Neutrophil (primary cell): ENCODE measurements at regions not wholly inside any gene's neighbourhood (a gene's known extent, or its start where the extent isn't known, plus 50 kb on each side); places are given as distances from the start of the nearest gene placed in this dataset.

Source experiments
- H3K27ac ChIP-seq: fragments of 200-600 bp; sonication (generic); 2 replicates; pipeline ENCODE4 v1.5.1; 2016; ENCODE audit warnings: mild to moderate bottlenecking, moderate library complexity
- H3K27me3 ChIP-seq: fragments of 200-600 bp; sonication (generic); 2 replicates; pipeline ENCODE4 v1.6.0; 2016; ENCODE audit warnings: mild to moderate bottlenecking
- H3K36me3 ChIP-seq: fragments of 200-600 bp; sonication (generic); 2 replicates; pipeline ENCODE4 v1.5.1; 2017
- H3K4me1 ChIP-seq, 2 experiments: fragments of 200-600 bp in 1 of 2; sonication (generic) in 1 of 2; 1 replicate in 1 of 2; 2 replicates in 1 of 2; pipeline versions ENCODE4 v1.5.1 to v1.6.1; 2013 to 2016; ENCODE audit warnings: low read depth in 1 of 2, low read length in 1 of 2, mild to moderate bottlenecking in 1 of 2, moderate library complexity in 1 of 2; ENCODE audit not compliant: control insufficient read depth in 1 of 2, insufficient read depth in 1 of 2
- H3K4me3 ChIP-seq, 2 experiments: fragments of 200-600 bp in 1 of 2; sonication (generic) in 1 of 2; 1 replicate in 1 of 2; 2 replicates in 1 of 2; pipeline ENCODE4 v1.5.1; 2013 to 2016; ENCODE audit warnings: low read depth in 1 of 2, low read length in 1 of 2, mild to moderate bottlenecking in 1 of 2, moderate library complexity in 1 of 2
- H3K9me3 ChIP-seq: fragments of 200-600 bp; sonication (generic); 2 replicates; pipeline ENCODE4 v1.5.1; 2016
- CTCF ChIP-seq: fragments of 200-600 bp; sonication (generic); IDR thresholded peaks from 2 replicates; pipeline ENCODE4 v1.5.1; 2016; ENCODE audit warnings: antibody characterized with exemption

DNA sequence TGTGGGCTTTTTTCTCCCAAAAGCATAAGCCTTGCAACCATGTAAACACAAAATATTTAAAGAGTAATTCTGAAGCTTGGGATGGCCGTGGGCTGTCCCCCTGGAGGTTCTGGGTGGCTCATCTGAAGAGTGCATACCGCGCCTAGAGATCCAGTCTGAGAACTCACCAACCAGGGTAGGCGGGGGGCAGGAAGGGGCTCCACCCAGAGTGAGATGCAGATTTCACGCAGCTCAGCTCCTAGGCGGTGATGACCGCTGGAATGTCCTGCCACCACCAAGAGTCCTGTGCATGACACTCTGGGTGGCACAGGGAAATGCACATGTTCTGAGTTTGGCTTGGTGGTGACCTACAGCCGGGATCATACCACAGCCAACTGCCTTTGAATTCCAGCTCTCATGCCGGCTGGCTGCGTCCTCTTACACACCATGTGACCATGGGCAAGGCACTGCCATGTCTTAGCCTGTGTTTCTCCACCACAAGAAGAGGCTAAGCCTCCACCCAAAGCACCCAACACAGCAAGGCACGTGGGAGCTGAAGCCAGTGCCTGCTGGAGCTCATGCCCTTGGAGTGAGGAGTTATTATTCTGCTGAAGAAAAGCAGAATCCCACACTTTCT, 125.1 kb upstream of the IQSEC1 start:
- Histone ChIP-seq H3K4me1 (peaks cover 41 to 43% of the 10 kb centered on the region in 2 experiments), H3K27me3 (peaks cover 41% of the 10 kb centered on the region), H3K4me3 (no peak overlapping the region), H3K9me3 (no peaks in the 10 kb centered on the region), H3K27ac (no peak overlapping the region), H3K36me3 (no peaks in the 10 kb centered on the region)
- TF ChIP-seq CTCF: no peak

DNA sequence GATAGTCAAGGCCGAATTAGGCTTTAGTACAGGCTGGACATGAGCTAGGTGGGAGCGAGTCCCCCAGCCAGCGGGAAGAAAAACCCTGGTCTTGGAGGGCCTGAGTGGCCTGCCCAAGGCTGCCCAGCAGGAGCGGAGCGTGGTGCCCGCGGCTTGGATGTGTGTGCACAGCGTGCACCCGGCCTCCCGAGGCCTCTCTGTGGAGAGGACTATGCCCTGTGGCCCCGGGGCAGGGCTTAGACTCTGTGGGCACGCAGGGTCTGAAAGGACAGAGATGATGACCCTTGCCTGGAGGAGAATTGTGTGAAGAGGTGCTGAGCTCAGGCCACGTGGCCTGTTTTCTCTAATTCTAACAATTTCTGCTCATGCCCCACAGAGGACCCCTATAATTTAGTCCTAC, 124.6 kb upstream of the IQSEC1 start:
- Histone ChIP-seq H3K27me3 (peaks cover 35% of the 10 kb centered on the region), H3K4me3 (no peak overlapping the region), H3K27ac (no peak overlapping the region), H3K9me3 (no peaks in the 10 kb centered on the region), H3K36me3 (no peaks in the 10 kb centered on the region), H3K4me1 (peaks cover 46 to 48% of the 10 kb centered on the region in 2 experiments)
- TF ChIP-seq CTCF: no peak

GRCh38 chr3:13197281-13197680, 124.1 kb upstream of the IQSEC1 start:
- no peak overlapping the region for H3K27ac ChIP-seq
- H3K27me3 ChIP-seq: peaks cover 30% of the 10 kb centered on the region
- TF ChIP-seq CTCF: no peak
- no peaks in the 10 kb centered on the region for H3K36me3 ChIP-seq
- no peaks in the 10 kb centered on the region for H3K9me3 ChIP-seq
- H3K4me3 ChIP-seq: no peak overlapping the region
- peaks cover 51 to 54% of the 10 kb centered on the region in 2 experiments for H3K4me1 ChIP-seq

GRCh38 chr3:13195374-13195773, 122.1 kb upstream of the IQSEC1 start:
- TF ChIP-seq CTCF: no peak
- no peaks in the 10 kb centered on the region for H3K9me3 ChIP-seq
- peak overlapping the region; percentile 81 for H3K27ac ChIP-seq
- no peak overlapping the region for H3K4me3 ChIP-seq
- peaks cover 62 to 63% of the 10 kb centered on the region in 2 experiments for H3K4me1 ChIP-seq
- H3K27me3 ChIP-seq: peaks cover 11% of the 10 kb centered on the region
- no peaks in the 10 kb centered on the region for H3K36me3 ChIP-seq

DNA sequence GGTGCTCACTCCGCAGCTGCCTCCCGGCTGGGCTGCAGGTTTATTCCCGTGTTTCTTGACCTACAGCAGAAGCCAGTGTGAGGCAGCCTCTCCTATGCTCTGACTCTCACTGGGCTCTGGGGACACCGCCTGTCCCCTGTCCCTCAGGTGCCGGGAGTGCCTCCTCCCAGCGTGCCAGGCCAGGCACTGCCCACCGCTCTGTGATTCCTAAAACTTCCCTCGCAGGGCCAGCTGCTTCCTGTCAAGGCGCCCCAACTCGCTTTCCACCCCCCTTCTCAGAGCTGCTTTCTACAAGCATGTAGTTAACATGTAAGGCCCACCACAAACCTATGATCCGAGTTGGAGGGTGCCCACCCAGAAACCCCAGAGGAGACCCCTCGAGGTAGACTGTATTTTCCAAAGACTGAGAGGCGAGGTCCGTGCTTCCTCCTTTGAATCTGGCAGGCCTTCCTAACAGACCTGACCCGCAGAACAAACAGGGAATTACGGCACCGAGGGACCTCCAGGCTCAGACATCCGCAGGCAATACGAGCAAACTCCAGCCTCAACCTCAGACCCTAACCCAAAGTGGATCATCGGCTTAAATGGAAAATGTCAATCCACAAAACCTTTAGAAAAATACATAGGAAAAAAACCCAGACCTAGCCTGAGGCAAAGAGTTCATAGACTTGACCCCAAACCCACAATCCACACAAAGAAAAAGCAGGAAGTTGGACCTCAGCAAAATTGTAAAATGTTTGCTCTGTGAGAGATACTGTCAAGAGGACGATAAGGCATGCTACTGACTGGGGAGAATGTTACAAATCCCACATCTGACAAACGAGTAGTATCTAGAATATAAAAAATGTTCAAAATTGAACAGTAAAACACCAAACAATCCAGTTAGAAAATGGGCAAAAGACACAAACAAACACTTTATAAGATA, 121.3 kb upstream of the IQSEC1 start:
- H3K27ac ChIP-seq: peak overlapping the region; percentile 81
- no peak overlapping the region for H3K4me3 ChIP-seq
- H3K4me1 ChIP-seq: peaks cover 71 to 72% of the 10 kb centered on the region in 2 experiments
- TF ChIP-seq CTCF: no peak
- H3K27me3 ChIP-seq: peaks cover 3% of the 10 kb centered on the region
- no peaks in the 10 kb centered on the region for H3K36me3 ChIP-seq
- no peaks in the 10 kb centered on the region for H3K9me3 ChIP-seq
